K562 (cell line): ENCODE measurements at regions not wholly inside any gene's neighbourhood (a gene's known extent, or its start where the extent isn't known, plus 50 kb on each side); places are given as distances from the start of the nearest gene placed in this dataset.

ENCODE experiments used
- ATAC-seq: fragments of 200-7000 bp; cut with Tn5 transposase; 3 replicates; pipeline ENCODE4 v1.9.1; 2020; ENCODE audit warnings: moderate library complexity
- BruUV-seq: library from RNA; stranded (reverse); fragments of 400-500 nt; replicated peaks from 2 replicates; lab custom pipeline; 2021; lab: Mats Ljungman, UMichigan
- CTCF ChIA-PET: fragments of 300-600 bp; formaldehyde crosslinking; extraction: SDS; loops from one replicate; lab custom pipeline; 2021; ENCODE audit warnings: low intra/inter-chr PET ratio; lab: Yijun Ruan, JAX
- POLR2A ChIA-PET: fragments of 300-600, 350-650 bp; sonication (Branson Sonifier 250); formaldehyde crosslinking; extraction: SDS; loops from one replicate; lab custom pipeline; 2021; ENCODE audit warnings: antibody characterized with exemption, inconsistent platforms; lab: Yijun Ruan, JAX
- DNase-seq, 4 experiments: peaks; one replicate each; pipeline versions ENCODE4 v3.0.0 to v3.0.0-alpha.2; 2011 to 2018; ENCODE audit warnings: low spot score in 3 of 4, mixed read lengths in 3 of 4; ENCODE audit errors: extremely low read depth in 1 of 4
- FAIRE-seq: peaks from 2 replicates; lab custom pipeline; 2011; peaks lifted over from hg19 to GRCh38; lab: Jason Lieb, UNC
- H2AFZ ChIP-seq: 2 replicates; pipeline ENCODE4 v1.6.0; 2011; ENCODE audit warnings: low read depth, low read length, control low read depth, inconsistent platforms
- H3K27ac ChIP-seq: fragments of 200-600 bp; 3 replicates; pipeline ENCODE4 v1.8.0; 2011; ENCODE audit warnings: low read depth, mild to moderate bottlenecking, control low read depth, inconsistent platforms, low read length, moderate library complexity, mixed read lengths; ENCODE audit errors: extremely low read depth
- H3K27me3 ChIP-seq, 2 experiments: fragments of 300-600 bp in 1 of 2; 2 replicates in 1 of 2; 3 replicates in 1 of 2; pipeline versions ENCODE4 v1.6.0 to v1.8.0; 2011; ENCODE audit warnings: inconsistent platforms in 2 of 2, low read length in 2 of 2, mild to moderate bottlenecking in 1 of 2, mixed read lengths in 1 of 2, moderate library complexity in 1 of 2; ENCODE audit not compliant: control insufficient read depth in 2 of 2, insufficient read depth in 2 of 2
- H3K36me3 ChIP-seq: fragments of 300-600 bp; 3 replicates; pipeline ENCODE4 v1.8.0; 2011; ENCODE audit warnings: mild to moderate bottlenecking, low read length, inconsistent platforms; ENCODE audit not compliant: control insufficient read depth, insufficient read depth
- H3K4me1 ChIP-seq, 2 experiments: fragments of 200-600 bp in 1 of 2; replicated peaks in 1 of 2; 2 replicates in 1 of 2; 3 replicates in 1 of 2; pipeline versions ENCODE4 v1.5.1 to v1.8.0; 2011; ENCODE audit warnings: inconsistent platforms in 2 of 2, low read length in 2 of 2, mild to moderate bottlenecking in 1 of 2, mixed read lengths in 1 of 2, moderate library complexity in 1 of 2; ENCODE audit not compliant: control insufficient read depth in 2 of 2, insufficient read depth in 2 of 2
- H3K4me2 ChIP-seq: 2 replicates; pipeline ENCODE4 v1.6.1; 2011; ENCODE audit warnings: low read length, control low read depth, inconsistent platforms, mixed read lengths; ENCODE audit not compliant: insufficient read depth
- H3K4me3 ChIP-seq: fragments of 200-600 bp; sonication (generic), shearing (Covaris generic); 2 replicates; pipeline ENCODE4 v1.5.1; 2016; ENCODE audit warnings: control low read depth, inconsistent platforms
- H3K79me2 ChIP-seq: fragments of 200-600 bp; 3 replicates; pipeline ENCODE4 v1.8.0; 2011; ENCODE audit warnings: low read length, inconsistent platforms; ENCODE audit not compliant: control insufficient read depth, insufficient read depth
- H3K9ac ChIP-seq, 2 experiments: 2 replicates each; pipeline versions ENCODE4 v1.6.0 to v1.6.1; 2011; ENCODE audit warnings: low read depth in 2 of 2, low read length in 2 of 2, control low read depth in 1 of 2, inconsistent platforms in 1 of 2, mild to moderate bottlenecking in 1 of 2, mixed read lengths in 1 of 2; ENCODE audit not compliant: insufficient read depth in 1 of 2
- H3K9me1 ChIP-seq: one replicate; pipeline ENCODE4 v1.6.0; 2011; ENCODE audit warnings: inconsistent platforms, mild to moderate bottlenecking, low read length, moderate library complexity; ENCODE audit not compliant: control insufficient read depth, insufficient read depth
- H3K9me3 ChIP-seq: replicated peaks from 2 replicates; pipeline ENCODE4 v1.5.1; 2011; ENCODE audit warnings: low read depth, low read length, inconsistent platforms; ENCODE audit not compliant: control insufficient read depth, insufficient read depth
- H4K20me1 ChIP-seq: replicated peaks from 2 replicates; pipeline ENCODE4 v1.6.1; 2011; ENCODE audit warnings: low read length, inconsistent platforms, mixed read lengths; ENCODE audit not compliant: control insufficient read depth, insufficient read depth
- ARNT ChIP-seq, 2 experiments: fragments of 450-650 bp; IDR thresholded peaks; 2 replicates each; pipeline ENCODE4 v1.6.1; 2016; ENCODE audit warnings: mild to moderate bottlenecking in 1 of 2
- CBFA2T3 ChIP-seq: fragments of 450-650 bp; IDR thresholded peaks from 2 replicates; pipeline ENCODE4 v1.6.1; 2017
- CBX2 ChIP-seq: fragments of 200-600 bp; sonication (generic); IDR thresholded peaks from one replicate; pipeline ENCODE4 v1.6.1; 2012; ENCODE audit warnings: mild to moderate bottlenecking, low read length, inconsistent platforms; ENCODE audit not compliant: insufficient read depth, poor library complexity, severe bottlenecking
- DACH1 ChIP-seq: fragments of 450-650 bp; IDR thresholded peaks from 2 replicates; pipeline ENCODE4 v1.6.1; 2018; ENCODE audit not compliant: partially characterized antibody
- FIP1L1 ChIP-seq: fragments of 200-400 bp; formaldehyde crosslinking; IDR thresholded peaks from 2 replicates; pipeline ENCODE4 v1.6.1; 2018; ENCODE audit warnings: mild to moderate bottlenecking, low read depth, low read length; ENCODE audit not compliant: poor library complexity, severe bottlenecking
- FOXO4 ChIP-seq: fragments of 450-650 bp; formaldehyde crosslinking; IDR thresholded peaks from 2 replicates; pipeline ENCODE4 v1.4.0; 2020; ENCODE audit warnings: mild to moderate bottlenecking, moderate library complexity
- FOXP4 ChIP-seq: sonication (generic); formaldehyde crosslinking; IDR thresholded peaks from 2 replicates; pipeline ENCODE4 v1.8.0; 2022; ENCODE audit warnings: mild to moderate bottlenecking, missing genetic modification reagents, borderline replicate concordance
- FUS ChIP-seq: fragments of 200-400 bp; formaldehyde crosslinking; optimal IDR thresholded peaks from 2 replicates; pipeline ENCODE3; 2017; ENCODE audit warnings: low read depth, low read length
- GABPB2 ChIP-seq: fragments of 250-450 bp; sonication (Bioruptor Pico); conservative IDR thresholded peaks from 2 replicates; pipeline ENCODE4 v1.5.1; 2021; ENCODE audit warnings: mild to moderate bottlenecking
- GTF2A2 ChIP-seq: IDR thresholded peaks from 2 replicates; pipeline ENCODE4 v1.6.1; 2016; ENCODE audit warnings: mild to moderate bottlenecking, missing genetic modification characterization, missing compliant biosample characterization
- GTF2E2 ChIP-seq: fragments of 200-800 bp; sonication (Bioruptor generic); IDR thresholded peaks from 2 replicates; pipeline ENCODE4 v1.6.1; 2016; ENCODE audit warnings: missing genetic modification characterization, missing compliant biosample characterization
- HNRNPUL1 ChIP-seq: fragments of 200-400 bp; formaldehyde crosslinking; IDR thresholded peaks from 2 replicates; pipeline ENCODE4 v1.6.1; 2017; ENCODE audit warnings: low read length
- NCOA2 ChIP-seq, 2 experiments: fragments of 450-650 bp; IDR thresholded peaks; 2 replicates each; pipeline ENCODE4 v1.6.1; 2018; ENCODE audit warnings: mild to moderate bottlenecking in 2 of 2, moderate library complexity in 1 of 2; ENCODE audit not compliant: partially characterized antibody in 2 of 2
- NR0B1 ChIP-seq: fragments of 450-650 bp; IDR thresholded peaks from one replicate; pipeline ENCODE4 v1.6.1; 2018; ENCODE audit warnings: mild to moderate bottlenecking, moderate library complexity; ENCODE audit not compliant: partially characterized antibody
- NRF1 ChIP-seq, 2 experiments: fragments of 450-650 bp; IDR thresholded peaks in 1 of 2; conservative IDR thresholded peaks in 1 of 2; 2 replicates each; pipeline ENCODE4 v1.6.1; 2014; ENCODE audit warnings: mild to moderate bottlenecking in 2 of 2
- RFX5 ChIP-seq: IDR thresholded peaks from 2 replicates; pipeline ENCODE4 v1.6.1; 2011; ENCODE audit warnings: low read depth, mild to moderate bottlenecking, improper control_type of control experiment, low read length
- ZFX ChIP-seq: sonication (generic); formaldehyde crosslinking; IDR thresholded peaks from 2 replicates; pipeline ENCODE4 v1.8.0; 2022; ENCODE audit warnings: mild to moderate bottlenecking, missing genetic modification reagents, moderate library complexity
- ZNF696 ChIP-seq: fragments of 250-450 bp; sonication (Bioruptor Pico); conservative IDR thresholded peaks from 2 replicates; pipeline ENCODE4 v1.4.0; 2020; ENCODE audit warnings: mild to moderate bottlenecking, moderate library complexity
- WGBS: fragments of 100-300 bp; shearing (Covaris generic); methylation state at CpG from one replicate; pipeline ENCODE4 v1.1.6; 2016; ENCODE audit warnings: low coverage, mixed read lengths; ENCODE audit not compliant: insufficient coverage; ENCODE audit errors: missing lambda C conversion rate; 5-methylcytosine and 5-hydroxymethylcytosine counted together
- in situ Hi-C: fragments of 300-500 bp; cut with MboI; formaldehyde crosslinking; loops from 4 replicates; pipeline ENCODE4 v1.15.0; 2018; ENCODE audit warnings: inconsistent platforms, mixed read lengths
- intact Hi-C: fragments of 100-400 bp; cut with micrococcal nuclease; formaldehyde crosslinking; loops from 2 replicates; pipeline ENCODE4 v1.14.2; 2022

- H3K9me1 ChIP-seq: no peaks in the 10 kb centered on the region
- H3K4me1 ChIP-seq: peaks cover 0 to 4% of the 10 kb centered on the region in 2 experiments; a peak in 1 of 5 replicates
- H3K9me3 ChIP-seq: no peaks in the 10 kb centered on the region
- no TSS peak for BruUV-seq
- no peaks in the 10 kb centered on the region; the same call in 1 of the 2 replicates for H4K20me1 ChIP-seq
- no peak overlapping the region for H3K27ac ChIP-seq
- H3K9ac ChIP-seq: no peak overlapping the region
- FAIRE-seq (no peak), DNase-seq (no peak), ATAC-seq (no peak)
- intact Hi-C loops (no loop called here), in situ Hi-C loops (no loop called here)
- WGBS: 15% methylated on average over 8 of the region's 8 CpGs
- ChIA-PET POLR2A (no interaction called here), CTCF (no interaction called here)
- no peak overlapping the region for H3K4me2 ChIP-seq
- no peaks in the 10 kb centered on the region for H3K36me3 ChIP-seq
- TF ChIP-seq ZNF696 (CRISPR knock-in tag) (no peak), NRF1 (conservative IDR thresholded peaks at IDR 0.05 in 1 of 2, IDR thresholded peaks at IDR 0.05 in 1 of 2) (no peak), FUS (no peak), GTF2E2 (tag) (no peak), GTF2A2 (tag) (no peak), NCOA2 (IDR thresholded peaks at IDR 0.05; ENCODE audit: partially characterized antibody in 2 of 2) (no peak), CBX2 (no peak), RFX5 (no peak), FIP1L1 (no peak), DACH1 (no peak), CBFA2T3 (no peak), FOXO4 (CRISPR knock-in tag) (no peak), ARNT (IDR thresholded peaks at IDR 0.05) (no peak), GABPB2 (CRISPR knock-in tag) (no peak), NR0B1 (no peak), HNRNPUL1 (no peak), ZFX (CRISPR knock-in tag) (no peak), FOXP4 (CRISPR knock-in tag) (no peak)
- no peaks in the 10 kb centered on the region for H3K79me2 ChIP-seq
- peaks cover 0 to 13% of the 10 kb centered on the region in 2 experiments; a peak in 2 of 5 replicates for H3K27me3 ChIP-seq
- no peak overlapping the region for H2AFZ ChIP-seq
- no peak overlapping the region for H3K4me3 ChIP-seq
Observed at GRCh38 chr2:45191976-45192375, 182.7 kb upstream of the SIX2 start.
